B cell (primary cell): ENCODE measurements at regions not wholly inside any gene's neighbourhood (a gene's known extent, or its start where the extent isn't known, plus 50 kb on each side); places are given as distances from the start of the nearest gene placed in this dataset.

Experiments
- ATAC-seq: fragments of 200-7000 bp; cut with Tn5 transposase; one replicate; pipeline ENCODE4 v1.10.0; 2021; ENCODE audit warnings: low read depth, mild to moderate bottlenecking, moderate number of reproducible peaks, moderate library complexity
- CTCF ChIA-PET: fragments of 350-600 bp; sonication (Branson Sonifier 250); formaldehyde crosslinking; loops from one replicate; lab custom pipeline; 2021; ENCODE audit warnings: antibody characterized with exemption, inconsistent platforms; lab: Charles Lee
- POLR2A ChIA-PET: fragments of 350-600 bp; sonication (Branson Sonifier 250); formaldehyde crosslinking; loops from one replicate; lab custom pipeline; 2021; ENCODE audit warnings: antibody characterized with exemption; lab: Charles Lee
- DNase-seq: peaks from one replicate; pipeline ENCODE4 v3.0.0; 2013
- H2AFZ ChIP-seq: 2 replicates; pipeline ENCODE4 v1.6.1; 2012; ENCODE audit warnings: mild to moderate bottlenecking, low read depth, low read length; ENCODE audit not compliant: insufficient read depth, poor library complexity, severe bottlenecking
- H3K27ac ChIP-seq, 2 donors: 1 replicate in 1 of 2; 2 replicates in 1 of 2; pipeline ENCODE4 v1.5.1; 2012 to 2013; ENCODE audit warnings: low read length in 2 of 2, mild to moderate bottlenecking in 2 of 2, moderate library complexity in 1 of 2
- H3K27me3 ChIP-seq, 4 experiments: fragments of 200-600 bp in 1 of 4; sonication (generic) in 1 of 4; replicated peaks in 1 of 4; 1 replicate in 2 of 4; 2 replicates in 2 of 4; pipeline versions ENCODE4 v1.6.1 to v1.7.0; 2013 to 2016; ENCODE audit warnings: low read length in 3 of 4, mild to moderate bottlenecking in 2 of 4, mixed read lengths in 1 of 4, moderate library complexity in 1 of 4; ENCODE audit not compliant: insufficient read depth in 4 of 4, control insufficient read depth in 3 of 4; ENCODE audit errors: control extremely low read depth in 1 of 4
- H3K36me3 ChIP-seq, 2 experiments: replicated peaks in 1 of 2; 1 replicate in 1 of 2; 2 replicates in 1 of 2; pipeline versions ENCODE4 v1.6.1 to v1.7.1; 2013; ENCODE audit warnings: low read length in 1 of 2; ENCODE audit not compliant: insufficient read depth in 2 of 2, control insufficient read depth in 1 of 2; ENCODE audit errors: control extremely low read depth in 1 of 2, extremely low read depth in 1 of 2
- H3K4me1 ChIP-seq, 2 donors: fragments of 200-600 bp in 1 of 2; sonication (generic) in 1 of 2; 1 replicate in 1 of 2; 2 replicates in 1 of 2; pipeline versions ENCODE4 v1.5.1 to v1.6.1; 2013 to 2017; ENCODE audit warnings: low read length in 2 of 2; ENCODE audit not compliant: control insufficient read depth in 2 of 2, insufficient read depth in 2 of 2
- H3K4me2 ChIP-seq: replicated peaks from 2 replicates; pipeline ENCODE3; 2012; ENCODE audit warnings: mild to moderate bottlenecking, low read depth, low read length; ENCODE audit not compliant: poor library complexity, severe bottlenecking
- H3K4me3 ChIP-seq, 5 experiments: fragments of 200-600 bp in 1 of 5; sonication (generic) in 1 of 5; 1 replicate in 3 of 5; 2 replicates in 2 of 5; pipeline versions ENCODE4 v1.5.1 to v1.7.0; 2011 to 2016; ENCODE audit warnings: low read length in 4 of 5, mild to moderate bottlenecking in 4 of 5, low read depth in 2 of 5, control low read depth in 1 of 5, moderate library complexity in 1 of 5; ENCODE audit not compliant: insufficient read depth in 1 of 5; ENCODE audit errors: control extremely low read depth in 1 of 5, extremely low read depth in 1 of 5
- H3K79me2 ChIP-seq: fragments of 200-600 bp; sonication (generic); one replicate; pipeline ENCODE4 v1.6.0; 2016; ENCODE audit warnings: low read length; ENCODE audit not compliant: control insufficient read depth, insufficient read depth
- H3K9ac ChIP-seq: fragments of 200-600 bp; sonication (generic); 2 replicates; pipeline ENCODE4 v1.6.1; 2017; ENCODE audit warnings: mild to moderate bottlenecking, low read length, moderate library complexity
- H3K9me3 ChIP-seq, 3 donors: one replicate each; pipeline versions ENCODE4 v1.6.1 to v1.7.1; 2013; ENCODE audit warnings: low read length in 2 of 3; ENCODE audit not compliant: control insufficient read depth in 2 of 3, insufficient read depth in 1 of 3; ENCODE audit errors: control extremely low read depth in 1 of 3
- H4K20me1 ChIP-seq: 2 replicates; pipeline ENCODE4 v1.6.0; 2012; ENCODE audit warnings: mild to moderate bottlenecking, low read length; ENCODE audit not compliant: insufficient read depth, control insufficient read depth, poor library complexity, severe bottlenecking
- H3K27ac Mint-ChIP-seq: one replicate; pipeline ENCODE4 v1.8.0; 2021; ENCODE audit warnings: mixed read lengths
- H3K27me3 Mint-ChIP-seq: one replicate; pipeline ENCODE4 v1.8.0; 2021; ENCODE audit warnings: mixed read lengths
- H3K4me1 Mint-ChIP-seq: one replicate; pipeline ENCODE4 v1.8.0; 2021; ENCODE audit warnings: mixed read lengths
- H3K4me3 Mint-ChIP-seq: one replicate; pipeline ENCODE4 v1.8.0; 2021; ENCODE audit warnings: mixed read lengths
- H3K9me3 Mint-ChIP-seq: one replicate; pipeline ENCODE4 v1.8.0; 2022; ENCODE audit warnings: mixed read lengths; ENCODE audit not compliant: insufficient read depth
- CTCF ChIP-seq: fragments of 200-600 bp; IDR thresholded peaks from one replicate; pipeline ENCODE4 v1.8.0; 2022; ENCODE audit warnings: antibody characterized with exemption, mild to moderate bottlenecking
- EZH2 ChIP-seq: IDR thresholded peaks from 2 replicates; pipeline ENCODE4 v1.6.1; 2012; ENCODE audit warnings: borderline replicate concordance, low read depth, mild to moderate bottlenecking, moderate library complexity, low read length; ENCODE audit not compliant: insufficient read depth, poor library complexity, severe bottlenecking
- WGBS: methylation state at CpG from one replicate; pipeline ENCODE4 v1.1.5; 2013; ENCODE audit warnings: missing lambda C conversion rate; ENCODE audit not compliant: insufficient coverage; 5-methylcytosine and 5-hydroxymethylcytosine counted together
- intact Hi-C: fragments of 100-400 bp; cut with micrococcal nuclease; formaldehyde crosslinking; loops from one replicate; pipeline ENCODE4 v1.10.0; 2022

DNA sequence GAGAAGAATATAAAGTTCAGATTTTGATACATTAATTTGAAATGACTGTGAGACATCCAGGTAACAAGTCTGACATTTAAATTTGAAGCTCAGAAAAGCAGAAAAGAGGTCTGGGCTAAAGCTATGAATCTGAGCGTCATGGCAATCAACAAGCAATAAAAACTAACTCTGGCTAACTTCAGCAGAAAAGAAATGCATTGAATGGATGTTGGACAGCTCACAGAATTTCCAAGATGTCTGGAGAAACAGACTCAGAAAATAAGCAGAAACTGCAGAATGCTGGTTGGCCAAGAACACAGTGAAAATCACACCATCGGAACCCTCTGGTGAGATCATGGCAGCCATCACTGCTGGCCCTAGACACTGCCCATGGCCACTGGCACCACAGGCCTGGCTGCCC, 366.6 kb downstream of the METTL4 start:
- no peaks in the 10 kb centered on the region for H3K27me3 ChIP-seq
- H3K4me3 Mint-ChIP-seq = no peak overlapping the region
- no peak overlapping the region for H3K4me2 ChIP-seq
- H3K27ac ChIP-seq = no peak overlapping the region
- H3K79me2 ChIP-seq = no peaks in the 10 kb centered on the region
- no peaks in the 10 kb centered on the region for H3K4me1 ChIP-seq
- H3K4me1 Mint-ChIP-seq = no peaks in the 10 kb centered on the region
- H3K36me3 ChIP-seq = no peaks in the 10 kb centered on the region
- ATAC-seq = no peak
- H3K9me3 Mint-ChIP-seq = no peaks in the 10 kb centered on the region
- intact Hi-C loops = no loop called here
- H3K4me3 ChIP-seq = no peak overlapping the region
- POLR2A ChIA-PET = no interaction called here
- WGBS = 90% methylated on average over 2 of the region's 2 CpGs
- H3K27me3 Mint-ChIP-seq = no peaks in the 10 kb centered on the region
- no peak overlapping the region for H2AFZ ChIP-seq
- CTCF ChIA-PET = no interaction called here
- TF ChIP-seq EZH2 = no peak
- TF ChIP-seq CTCF = no peak
- no peak for DNase-seq
- H3K27ac Mint-ChIP-seq = no peak overlapping the region
- H3K9ac ChIP-seq = no peak overlapping the region
- H4K20me1 ChIP-seq = no peaks in the 10 kb centered on the region
- peaks cover 0 to 1% (median 0%) of the 10 kb centered on the region in 3 donors for H3K9me3 ChIP-seq

DNA sequence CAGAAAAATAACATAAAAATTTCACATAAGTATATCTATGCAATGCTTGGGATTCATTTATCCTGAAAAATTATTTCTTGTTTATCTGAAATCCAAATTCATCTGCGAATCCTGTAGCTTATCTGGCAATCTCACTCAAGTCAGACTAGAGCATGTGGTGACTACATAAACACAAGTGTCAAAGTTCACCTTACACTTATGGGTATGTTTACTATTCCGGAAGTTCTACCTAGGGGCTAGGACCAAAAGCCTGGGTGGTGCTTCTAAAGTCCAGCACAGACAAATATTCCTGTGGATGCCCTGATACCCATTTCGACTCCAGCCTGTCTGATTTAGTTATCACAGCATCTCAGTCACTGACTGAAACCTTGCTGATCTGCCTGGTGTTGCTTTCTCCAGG, 364.0 kb downstream of the METTL4 start:
- Mint-ChIP-seq H3K9me3 (no peaks in the 10 kb centered on the region), H3K4me3 (no peak overlapping the region), H3K27ac (no peak overlapping the region), H3K27me3 (no peaks in the 10 kb centered on the region), H3K4me1 (no peaks in the 10 kb centered on the region)
- WGBS = 80% methylated on average over 2 of the region's 3 CpGs
- no peaks in the 10 kb centered on the region for H3K79me2 ChIP-seq
- DNase-seq (no peak), ATAC-seq (no peak)
- intact Hi-C loops = no loop called here
- no peak overlapping the region for H3K4me3 ChIP-seq
- H2AFZ ChIP-seq = no peak overlapping the region
- no peak for TF ChIP-seq EZH2
- TF ChIP-seq CTCF = no peak
- ChIA-PET POLR2A (no interaction called here), CTCF (no interaction called here)
- no peaks in the 10 kb centered on the region for H4K20me1 ChIP-seq
- H3K9me3 ChIP-seq = peaks cover 0 to 1% (median 0%) of the 10 kb centered on the region in 3 donors
- no peaks in the 10 kb centered on the region for H3K36me3 ChIP-seq
- no peaks in the 10 kb centered on the region for H3K4me1 ChIP-seq
- H3K4me2 ChIP-seq = no peak overlapping the region
- H3K9ac ChIP-seq = no peak overlapping the region
- no peak overlapping the region for H3K27ac ChIP-seq
- H3K27me3 ChIP-seq = no peaks in the 10 kb centered on the region
